ENCODE measurements at regions not wholly inside any gene's neighbourhood (a gene's known extent, or its start where the extent isn't known, plus 50 kb on each side); places are given as distances from the start of the nearest gene placed in this dataset.

DNA sequence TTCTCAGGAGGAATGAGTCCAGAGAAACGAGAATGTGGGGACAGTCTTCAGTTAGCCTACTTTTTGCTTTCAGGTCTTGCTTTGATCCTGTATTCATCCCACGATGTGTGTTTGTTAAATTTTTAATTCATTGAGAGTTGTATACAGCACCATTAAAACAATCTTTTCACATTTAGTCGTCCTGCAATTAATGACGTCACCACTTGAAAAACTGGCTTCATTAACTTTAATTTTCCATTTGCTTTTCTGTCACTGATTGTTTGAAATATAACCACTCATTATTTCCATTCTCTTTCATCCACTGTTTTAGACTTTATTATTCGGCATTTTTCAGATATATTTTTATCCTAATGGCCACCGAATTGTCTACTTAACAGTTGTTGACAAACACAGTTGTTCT, 146.9 kb downstream of the TFEC start:
- DNase-seq (ENCODE audit: low read depth, low spot score): no peak

DNA sequence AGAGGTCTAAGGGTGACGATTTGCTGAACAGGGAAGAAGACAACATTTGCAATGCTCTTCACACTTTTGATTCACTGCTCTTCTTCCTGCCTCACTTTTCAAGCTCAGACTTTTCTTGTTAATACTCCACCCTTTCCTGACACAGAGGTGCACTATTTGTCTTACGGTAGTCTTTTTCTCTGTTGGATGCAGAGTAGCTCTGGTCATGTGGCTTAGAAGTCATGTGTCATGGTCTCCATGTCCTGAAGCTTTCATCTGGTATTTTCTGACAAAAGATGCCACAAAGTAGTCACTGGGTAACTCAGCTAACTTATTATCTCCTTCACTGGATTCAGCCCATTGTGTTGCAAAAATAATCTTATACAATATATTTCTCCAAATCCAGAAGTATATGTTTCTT, 149.1 kb downstream of the TFEC start:
- no peak for DNase-seq (ENCODE audit: low read depth, low spot score)

DNA sequence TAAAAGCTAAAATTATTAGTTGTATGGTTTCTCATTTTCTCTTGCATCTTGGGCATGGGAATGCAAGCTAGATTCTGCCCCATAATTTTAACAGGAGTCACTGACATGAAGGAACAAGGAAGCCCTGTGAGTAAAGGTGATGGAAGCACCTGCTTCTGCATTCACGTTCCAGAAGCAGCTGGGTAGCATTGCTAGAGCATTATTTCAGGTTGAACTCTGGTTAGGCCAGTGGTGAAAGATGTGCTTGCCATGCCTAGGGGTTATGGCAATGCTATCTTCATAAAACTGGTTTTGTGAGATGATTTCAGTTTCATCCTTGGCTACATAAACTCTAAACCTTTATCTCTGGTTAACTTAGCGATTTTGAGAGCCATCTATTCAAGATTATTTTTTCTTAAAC, 151.4 kb downstream of the TFEC start:
- DNase-seq (ENCODE audit: low read depth, low spot score): no peak

DNA sequence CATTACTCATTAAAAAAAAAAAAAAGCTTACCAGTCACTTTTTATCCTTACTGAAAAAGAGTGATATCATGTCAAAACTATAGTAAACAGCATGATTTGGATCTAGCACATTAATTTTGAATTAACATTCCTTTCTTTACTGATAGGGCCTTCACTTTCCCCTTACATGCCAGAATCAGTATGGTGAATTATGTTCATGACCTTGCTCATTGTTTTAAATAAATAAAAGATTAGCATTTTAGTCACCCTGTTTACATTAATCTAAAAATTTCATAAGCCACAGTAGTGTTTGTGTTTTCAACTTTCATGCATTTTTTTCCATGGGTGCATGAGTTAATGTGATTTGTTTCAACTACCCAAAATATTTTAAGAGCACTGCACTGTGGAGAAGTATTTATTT, 160.8 kb downstream of the TFEC start:
- DNase-seq (ENCODE audit: low read depth, low spot score): no peak

DNA sequence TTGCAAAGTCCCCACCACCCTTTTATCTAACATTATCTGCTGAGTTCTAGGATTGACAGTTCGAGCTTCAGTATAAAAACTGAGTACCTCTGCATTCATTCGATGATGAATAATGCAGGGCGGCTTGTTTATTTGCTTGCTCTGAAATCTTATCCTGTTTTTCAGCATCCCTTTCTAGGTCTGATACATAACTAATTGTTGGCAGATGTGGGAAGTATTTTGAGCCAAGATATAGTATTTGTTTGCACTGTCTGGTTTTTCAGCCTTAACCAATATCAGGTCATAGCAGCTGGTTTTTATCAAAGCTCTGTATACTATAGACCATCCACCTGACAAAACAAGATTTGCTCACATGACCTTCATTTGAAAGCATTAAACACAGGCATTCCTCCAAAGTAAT, 161.4 kb downstream of the TFEC start:
- no peak for DNase-seq (ENCODE audit: low read depth, low spot score)

DNA sequence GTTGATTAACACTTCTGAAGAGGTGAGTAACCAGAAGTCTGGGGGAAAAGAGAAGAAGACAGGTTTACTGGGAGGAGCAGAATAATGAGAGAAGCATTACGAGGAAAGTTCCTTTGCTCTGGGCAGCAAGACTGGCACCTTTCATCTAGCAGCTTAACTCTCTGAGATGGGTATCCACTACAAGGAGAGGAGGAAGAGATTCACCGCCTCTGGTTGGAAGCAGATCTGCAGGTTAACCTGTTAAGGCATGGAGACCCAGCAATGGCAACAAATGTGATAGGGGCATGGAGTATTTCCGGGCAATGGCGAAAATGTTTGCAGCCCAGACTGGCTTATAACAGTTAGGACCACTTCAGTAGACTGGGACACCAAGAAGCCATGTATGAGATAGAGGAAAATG, 162.2 kb downstream of the TFEC start:
- DNase-seq (ENCODE audit: low read depth, low spot score): no peak

DNA sequence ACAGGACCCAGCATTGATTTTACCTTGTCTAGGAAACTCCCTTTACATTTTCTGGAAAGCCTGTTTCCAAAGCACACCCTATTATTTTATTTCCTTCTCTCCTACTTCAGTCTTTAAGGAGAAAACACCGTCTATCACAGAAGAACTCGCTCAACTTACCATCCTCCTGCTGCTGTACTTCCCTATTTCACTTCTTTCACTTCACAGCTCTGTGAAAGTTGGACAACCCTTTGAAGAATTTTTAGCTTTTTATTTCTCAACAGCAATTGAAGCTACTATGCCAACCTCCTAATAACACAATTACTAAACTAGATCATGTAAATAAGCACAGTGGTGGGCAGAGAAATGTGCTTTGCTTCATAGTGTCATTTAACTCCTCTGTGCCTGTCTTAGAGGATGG, 166.5 kb downstream of the TFEC start:
- DNase-seq (ENCODE audit: low read depth, low spot score): no peak

DNA sequence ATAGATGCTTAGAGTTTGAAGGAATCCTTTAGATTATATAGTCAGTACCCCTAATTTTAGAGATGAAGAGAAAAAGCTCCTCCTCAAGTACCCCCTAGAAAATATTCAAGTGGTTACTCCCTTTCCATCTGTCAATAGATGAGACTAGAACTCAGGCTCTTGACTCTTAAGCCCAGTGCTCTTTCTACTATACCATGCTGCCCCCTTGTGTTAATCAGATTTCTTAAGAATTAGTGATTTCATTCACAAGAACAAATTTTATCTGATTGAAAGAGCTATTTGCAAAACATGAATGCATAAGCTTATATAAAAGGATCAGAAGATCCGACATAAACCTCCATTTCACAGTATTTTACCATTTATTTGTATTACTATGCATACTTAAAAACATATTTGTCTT, 179.3 kb downstream of the TFEC start:
- DNase-seq (ENCODE audit: low read depth, low spot score): no peak

DNA sequence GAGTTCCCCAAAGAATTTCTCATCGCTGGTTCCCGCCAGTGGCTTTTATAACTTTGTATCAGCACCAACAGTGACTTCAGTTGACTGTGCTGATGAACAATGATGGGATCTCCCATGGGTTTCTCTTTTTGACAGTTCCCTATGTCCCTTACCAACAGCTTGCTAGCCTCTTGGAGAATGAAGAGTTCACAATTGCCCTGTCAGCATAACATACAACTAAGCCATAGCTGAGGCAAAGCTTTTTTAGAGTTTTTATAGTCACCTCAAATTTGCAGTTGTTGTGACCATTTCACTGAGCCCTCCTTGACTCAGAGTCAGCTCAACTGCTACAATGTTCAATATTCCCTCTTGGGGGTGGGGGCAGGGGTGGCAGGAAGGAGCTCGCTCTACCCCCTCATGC, 179.8 kb downstream of the TFEC start:
- DNase-seq (ENCODE audit: low read depth, low spot score): no peak

DNA sequence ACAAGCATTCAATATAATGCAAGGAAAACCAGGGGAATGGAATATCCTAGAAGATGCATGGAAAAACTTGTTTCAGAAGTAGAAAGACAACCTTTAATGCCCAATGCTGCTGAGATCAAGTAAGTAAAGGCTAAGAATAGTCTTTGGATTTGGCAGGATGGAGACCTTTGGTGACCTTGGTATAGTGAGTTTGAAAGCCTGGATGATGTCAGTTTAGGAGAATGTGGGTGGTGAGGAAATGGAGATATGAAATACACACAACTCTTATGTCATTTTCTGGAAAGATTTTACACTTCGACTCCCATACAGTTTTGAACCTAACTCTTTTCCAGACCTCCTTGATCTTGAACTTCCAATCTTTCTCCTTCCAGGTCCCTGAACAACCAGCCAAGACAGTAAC, 185.7 kb downstream of the TFEC start:
- DNase-seq (ENCODE audit: low read depth, low spot score): no peak

DNA sequence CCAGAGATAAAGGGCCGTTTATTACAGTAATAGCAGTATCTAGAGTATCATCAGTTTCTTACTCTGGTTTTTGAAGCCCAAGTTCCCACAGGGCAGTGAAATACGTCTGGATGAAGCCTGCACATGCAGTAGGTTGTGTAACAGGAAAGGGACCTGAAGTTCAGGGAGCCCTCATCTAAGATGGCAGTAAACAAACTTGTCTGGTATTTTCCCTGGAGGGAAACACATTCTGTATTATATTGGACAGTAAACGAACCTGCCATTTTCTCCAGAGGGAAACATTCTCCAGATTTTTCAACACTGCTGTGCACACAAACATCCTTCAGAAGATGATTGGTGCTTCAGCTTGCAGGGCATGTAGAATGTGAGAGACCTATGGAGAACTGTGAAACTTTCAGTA, 189.9 kb downstream of the TFEC start:
- DNase-seq (ENCODE audit: low read depth, low spot score): no peak

DNA sequence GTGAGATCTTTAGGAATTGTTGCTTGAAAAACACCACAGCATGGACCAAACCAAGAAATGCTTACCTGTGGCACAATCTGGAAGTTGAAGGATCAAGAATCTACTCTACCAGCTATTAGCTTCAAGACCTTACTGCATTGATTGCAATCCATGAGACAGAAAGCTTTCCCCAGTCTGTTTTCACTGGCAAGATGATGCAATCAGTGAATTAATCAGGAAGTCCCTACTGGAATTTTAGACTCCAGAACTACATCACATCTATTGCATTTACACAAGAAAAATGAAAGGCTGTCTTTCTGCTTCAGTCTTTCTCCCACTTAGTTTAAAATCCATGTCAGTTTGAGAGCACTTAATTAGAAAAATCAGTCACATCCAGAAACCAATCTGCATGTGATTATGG, 191.7 kb downstream of the TFEC start:
- no peak for DNase-seq (ENCODE audit: low read depth, low spot score)

DNA sequence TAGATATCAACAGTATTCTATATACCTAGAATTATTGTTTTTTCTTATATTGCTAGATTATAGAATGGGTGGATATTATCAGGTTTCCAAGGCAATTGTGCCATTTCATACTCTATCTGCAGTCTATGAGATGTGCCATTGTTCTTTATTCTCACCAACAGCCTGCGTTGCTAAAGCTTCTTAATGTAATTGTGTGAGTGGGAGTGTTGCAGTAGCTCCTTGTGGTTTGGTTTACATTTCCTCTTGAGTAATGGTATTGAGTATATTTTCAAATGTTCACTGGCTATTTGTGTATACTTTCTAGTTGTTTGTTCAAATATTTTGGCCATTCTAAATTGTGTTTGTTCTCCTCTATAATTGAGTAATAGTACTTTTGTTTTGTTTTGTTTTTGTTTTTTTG, 199.2 kb downstream of the TFEC start:
- no peak for DNase-seq (ENCODE audit: low read depth, low spot score)

DNA sequence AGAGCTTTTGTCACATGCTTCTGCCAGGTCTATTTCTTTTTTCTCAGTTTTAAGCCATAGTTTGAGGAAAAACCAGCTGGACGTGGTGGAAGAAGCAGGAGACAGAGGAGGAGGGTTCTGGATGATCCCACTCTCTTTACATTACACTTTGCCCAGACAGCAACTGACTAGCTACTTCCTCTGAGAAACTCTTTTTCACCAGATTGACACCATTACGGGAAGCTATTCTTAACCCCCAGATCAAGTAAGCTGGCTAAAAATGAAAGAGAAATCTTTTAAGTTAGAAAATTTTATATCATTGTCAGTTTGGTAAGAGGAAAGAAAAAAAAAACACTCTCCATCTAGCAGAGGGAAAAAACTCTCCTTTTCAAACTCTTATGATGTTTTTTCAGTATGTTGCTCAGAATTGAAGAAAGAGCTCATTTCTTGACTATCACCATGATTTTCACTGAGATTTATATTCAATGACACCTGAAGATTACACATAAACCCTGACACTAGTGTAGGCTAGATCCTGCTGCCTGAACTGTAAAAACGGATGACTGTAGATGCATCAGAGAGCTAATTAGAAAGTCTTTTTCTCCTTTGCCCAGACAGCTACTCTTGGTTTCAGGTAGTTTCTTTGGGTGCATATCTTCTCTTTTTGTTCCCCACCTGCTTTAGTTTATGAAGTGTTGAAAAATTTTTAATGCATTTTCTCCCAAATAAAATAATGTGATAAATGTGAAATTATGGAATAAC, 203.1 kb downstream of the TFEC start:
- DNase-seq (ENCODE audit: low read depth, low spot score): no peak

DNA sequence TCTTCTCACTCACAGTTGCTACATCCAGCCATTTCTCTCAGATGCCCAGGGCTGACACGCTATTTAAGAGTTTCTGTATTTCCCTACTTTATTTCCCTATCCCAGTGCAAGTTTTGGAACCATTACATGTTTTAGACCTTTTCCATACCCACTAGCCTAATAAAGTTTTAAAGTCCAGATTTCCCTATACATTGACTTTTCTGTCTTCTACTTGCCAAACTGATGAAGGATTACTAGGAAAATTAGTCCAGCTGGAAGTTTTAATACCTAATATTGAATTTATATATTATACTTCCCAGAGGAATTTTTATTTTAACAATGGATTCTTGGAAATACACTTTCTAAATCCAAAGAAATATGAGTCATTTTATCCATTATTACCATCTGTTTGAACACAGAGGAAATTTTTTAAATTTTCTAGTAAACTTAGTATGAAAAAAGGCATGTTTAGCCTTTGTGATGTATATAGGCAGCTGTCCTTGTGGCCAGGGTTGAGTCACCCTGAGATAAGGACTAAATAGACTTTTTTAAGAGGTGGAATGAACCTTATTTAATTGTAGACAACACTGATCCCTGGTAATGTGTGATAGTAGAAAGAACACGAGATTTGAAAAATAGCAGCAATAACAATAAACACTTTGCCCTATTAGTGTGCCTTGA, 205.0 kb downstream of the TFEC start:
- no peak for DNase-seq (ENCODE audit: low read depth, low spot score)

DNA sequence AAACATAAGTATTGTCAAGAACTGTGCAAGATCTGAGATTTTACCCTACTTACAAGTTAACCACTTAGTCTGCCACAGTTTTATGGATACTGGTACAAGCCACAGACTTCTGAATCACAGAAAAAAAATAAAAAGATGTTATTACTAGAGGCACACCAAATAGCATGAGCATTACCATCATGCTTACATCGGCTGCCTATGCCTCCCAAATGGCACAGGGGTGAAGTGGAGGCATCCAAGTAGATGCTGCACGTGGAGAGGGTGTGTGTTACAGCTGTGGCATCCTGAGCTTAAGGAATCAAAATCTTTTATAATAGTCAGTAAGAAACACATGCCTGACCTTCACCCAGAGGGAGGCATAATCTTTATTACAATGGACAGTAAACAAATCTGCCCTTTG, 207.8 kb downstream of the TFEC start:
- no peak for DNase-seq (ENCODE audit: low read depth, low spot score)

DNA sequence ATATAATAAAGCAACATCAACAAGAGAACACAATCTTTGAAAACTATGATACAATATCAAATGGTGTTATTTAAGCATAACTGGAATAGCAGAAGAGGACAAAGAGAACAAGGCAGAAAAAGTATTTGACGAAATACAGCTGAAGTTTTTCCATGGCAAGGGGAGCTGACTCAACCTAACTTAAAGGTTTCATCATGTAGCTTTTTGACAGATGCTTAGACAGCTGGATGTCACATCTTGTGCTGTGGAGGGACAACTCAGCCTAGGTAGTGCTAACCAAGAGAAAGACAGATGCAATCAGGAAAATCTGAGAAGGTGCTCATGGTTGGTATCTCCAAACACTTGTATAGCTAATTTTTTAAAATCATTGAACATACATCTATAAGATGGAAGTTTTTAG, 208.2 kb downstream of the TFEC start:
- no peak for DNase-seq (ENCODE audit: low read depth, low spot score)

DNA sequence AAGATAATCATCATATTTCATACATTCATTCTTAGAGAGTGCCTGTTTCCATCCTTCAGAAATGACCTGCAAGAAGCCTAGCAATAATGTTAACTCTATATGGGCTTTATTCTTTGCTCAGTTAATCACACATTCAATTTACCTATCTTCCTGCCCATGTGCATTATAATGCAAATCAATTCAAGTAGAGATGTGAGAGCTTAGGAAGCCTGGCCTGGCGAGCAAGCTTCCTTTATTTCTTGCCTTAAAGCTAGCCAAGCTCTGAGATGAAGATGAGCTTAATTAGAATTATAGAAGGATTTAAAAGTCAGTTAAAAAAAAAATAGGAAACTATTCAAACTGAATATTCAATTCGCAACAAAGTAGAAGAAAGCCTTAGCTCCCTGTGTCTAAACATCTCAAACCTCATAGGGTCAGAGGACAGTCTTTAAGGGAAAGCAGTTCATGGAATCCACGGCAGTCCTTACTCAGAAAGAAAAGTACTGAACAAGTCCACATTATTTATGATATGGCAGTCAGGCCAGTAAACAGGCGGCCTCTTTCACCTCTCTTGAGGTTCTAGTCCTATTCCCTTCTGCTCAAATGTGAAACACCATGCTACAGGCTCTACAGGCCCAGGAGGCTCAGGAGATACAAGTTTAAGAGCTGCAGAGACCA, 214.1 kb downstream of the TFEC start:
- DNase-seq (ENCODE audit: low read depth, low spot score): peak; percentile 30

DNA sequence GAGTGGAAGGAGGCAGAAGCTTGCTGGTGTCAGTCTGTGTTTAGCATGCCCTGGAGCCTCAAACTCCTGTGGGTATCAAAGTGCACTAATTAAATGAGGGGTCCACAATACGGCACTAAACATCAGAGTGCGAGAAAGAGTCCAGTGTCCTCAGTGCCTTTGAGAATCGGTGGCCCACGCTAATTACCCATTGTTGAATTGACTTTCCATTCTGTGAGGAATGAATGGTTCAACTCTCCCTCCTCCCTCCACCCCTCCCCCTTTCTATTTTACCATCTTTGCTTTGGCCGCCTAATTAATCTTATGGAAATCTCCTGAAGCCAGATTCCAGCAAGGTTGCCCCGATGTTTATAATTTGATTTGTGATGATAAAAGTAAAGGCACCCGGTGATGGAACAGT, 217.8 kb downstream of the TFEC start:
- DNase-seq (ENCODE audit: low read depth, low spot score): no peak

DNA sequence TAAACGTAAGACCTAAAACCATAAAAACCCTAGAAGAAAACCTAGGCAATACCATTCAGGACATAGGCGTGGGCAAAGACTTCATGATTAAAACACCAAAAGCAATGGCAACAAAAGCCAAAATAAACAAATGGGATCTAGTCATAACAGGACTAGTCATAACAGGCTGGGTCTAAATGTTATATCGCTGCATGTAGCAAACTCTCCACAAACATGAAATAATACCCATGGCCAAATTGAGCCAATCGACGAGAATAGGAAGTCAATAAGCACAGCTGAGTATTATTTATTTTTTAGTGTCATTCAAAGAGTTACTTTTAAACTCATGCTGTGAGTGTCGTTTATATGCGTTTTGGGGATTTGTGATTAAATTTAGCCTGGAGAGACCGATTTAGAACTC, 225.1 kb downstream of the TFEC start:
- no peak for DNase-seq (ENCODE audit: low read depth, low spot score)

DNA sequence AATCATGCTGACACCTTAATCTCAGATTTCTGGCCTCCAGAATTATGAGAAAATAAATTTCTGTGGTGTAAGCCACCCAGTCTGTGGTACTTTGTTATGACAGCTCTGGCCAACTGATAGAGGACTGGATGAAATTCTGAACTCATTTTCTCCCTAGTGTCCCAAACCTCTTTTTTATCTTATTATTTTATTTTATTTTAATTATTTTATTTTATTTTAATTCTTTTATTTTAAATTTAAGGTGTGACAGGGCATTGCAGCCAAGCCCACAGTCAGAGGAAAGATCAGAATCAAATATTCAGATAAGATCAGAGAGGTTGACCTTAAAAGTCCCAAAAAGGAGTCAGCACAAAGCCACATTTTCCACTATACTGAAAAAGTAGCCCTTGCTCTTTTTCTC, 228.1 kb downstream of the TFEC start:
- no peak for DNase-seq (ENCODE audit: low read depth, low spot score)

DNA sequence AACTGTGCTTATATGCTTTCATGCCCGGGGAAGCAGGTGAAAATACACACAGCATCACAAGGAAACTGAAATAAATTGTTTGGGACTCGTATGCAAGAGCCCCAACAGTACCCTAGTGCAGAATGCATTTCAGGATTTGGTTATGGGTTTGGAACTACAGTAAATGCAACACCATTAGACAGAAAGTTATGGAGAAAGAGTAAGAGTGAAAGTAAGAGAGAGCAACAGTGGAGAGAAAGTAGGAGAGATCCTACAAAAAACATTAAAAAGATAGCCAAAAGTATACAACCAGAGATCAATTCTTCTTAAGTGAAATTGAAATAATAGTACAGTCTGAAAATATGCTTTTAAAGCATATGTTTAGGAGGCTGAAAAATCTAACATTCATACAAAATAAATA, 231.1 kb downstream of the TFEC start:
- no peak for DNase-seq (ENCODE audit: low read depth, low spot score)
